SK-N-SH (cell line): ENCODE measurements at regions not wholly inside any gene's neighbourhood (a gene's known extent, or its start where the extent isn't known, plus 50 kb on each side); places are given as distances from the start of the nearest gene placed in this dataset.

ENCODE experiments used
- CTCF ChIA-PET: fragments of 300-600, 350-600 bp; formaldehyde crosslinking; extraction: SDS; loops from one replicate; lab custom pipeline; 2021; lab: Yijun Ruan, JAX
- POLR2A ChIA-PET: fragments of 350-600 bp; sonication (Branson Sonifier 250); formaldehyde crosslinking; extraction: SDS; loops from one replicate; lab custom pipeline; 2020; ENCODE audit warnings: antibody characterized with exemption, inconsistent platforms; lab: Yijun Ruan, JAX
- DNase-seq: peaks from one replicate; pipeline ENCODE4 v3.0.0; 2012
- H2AFZ ChIP-seq: fragments of 200-600 bp; sonication (generic); 2 replicates; pipeline ENCODE4 v1.8.1; 2016; ENCODE audit warnings: antibody characterized with exemption, mild to moderate bottlenecking, low read depth
- H3F3A ChIP-seq: fragments of 200-600 bp; sonication (generic); replicated peaks from 2 replicates; pipeline ENCODE3; 2016; ENCODE audit warnings: antibody characterized with exemption, mild to moderate bottlenecking; ENCODE audit not compliant: insufficient read depth
- H3K27ac ChIP-seq, 2 experiments: fragments of 200-500 bp in 1 of 2; fragments of 200-600 bp in 1 of 2; sonication (Bioruptor generic) in 1 of 2; sonication (generic), shearing (Covaris generic) in 1 of 2; 2 replicates each; pipeline versions ENCODE4 v1.5.1 to v1.6.1; 2014 to 2016; ENCODE audit warnings: low read depth in 2 of 2, inconsistent platforms in 1 of 2, low read length in 1 of 2, mild to moderate bottlenecking in 1 of 2, mixed read lengths in 1 of 2
- H3K27me3 ChIP-seq: fragments of 200-600 bp; sonication (generic), shearing (Covaris generic); 2 replicates; pipeline ENCODE4 v1.6.1; 2016; ENCODE audit warnings: mixed run types; ENCODE audit not compliant: insufficient read depth
- H3K36me3 ChIP-seq, 2 experiments: fragments of 200-500 bp in 1 of 2; fragments of 200-600 bp in 1 of 2; sonication (Bioruptor generic) in 1 of 2; sonication (generic) in 1 of 2; replicated peaks in 1 of 2; 2 replicates each; pipeline versions ENCODE3 to v1.5.1; 2014 to 2016; ENCODE audit warnings: low read length in 1 of 2, mild to moderate bottlenecking in 1 of 2; ENCODE audit not compliant: insufficient read depth in 2 of 2, control insufficient read depth in 1 of 2
- H3K4me1 ChIP-seq, 2 experiments: fragments of 200-500 bp in 1 of 2; fragments of 200-600 bp in 1 of 2; sonication (Bioruptor generic) in 1 of 2; sonication (generic), shearing (Covaris generic) in 1 of 2; 2 replicates each; pipeline versions ENCODE4 v1.5.1 to v1.6.1; 2014 to 2016; ENCODE audit warnings: low read depth in 1 of 2, low read length in 1 of 2, mixed run types in 1 of 2; ENCODE audit not compliant: insufficient read depth in 2 of 2, control insufficient read depth in 1 of 2
- H3K4me2 ChIP-seq: fragments of 200-600 bp; sonication (generic), shearing (Covaris generic); 2 replicates; pipeline ENCODE4 v1.6.1; 2017; ENCODE audit warnings: mixed run types
- H3K4me3 ChIP-seq, 2 experiments: fragments of 200-500 bp in 1 of 2; fragments of 200-600 bp in 1 of 2; sonication (Bioruptor generic) in 1 of 2; sonication (generic), shearing (Covaris generic) in 1 of 2; 2 replicates each; pipeline versions ENCODE4 v1.5.1 to v1.8.1; 2014 to 2016; ENCODE audit warnings: low read depth in 2 of 2, inconsistent platforms in 1 of 2, low read length in 1 of 2, mild to moderate bottlenecking in 1 of 2, mixed read lengths in 1 of 2, moderate library complexity in 1 of 2
- H3K79me2 ChIP-seq: fragments of 200-600 bp; sonication (generic); 2 replicates; pipeline ENCODE4 v1.8.1; 2017; ENCODE audit warnings: mild to moderate bottlenecking; ENCODE audit not compliant: insufficient read depth
- H3K9ac ChIP-seq: fragments of 200-600 bp; sonication (generic); 2 replicates; pipeline ENCODE4 v1.6.1; 2017; ENCODE audit warnings: mixed run types
- H3K9me2 ChIP-seq: fragments of 200-600 bp; sonication (generic); 2 replicates; pipeline ENCODE4 v1.6.1; 2017; ENCODE audit warnings: mixed run types
- H3K9me3 ChIP-seq: fragments of 200-600 bp; sonication (generic); 2 replicates; pipeline ENCODE4 v1.6.1; 2017; ENCODE audit warnings: mixed run types, mild to moderate bottlenecking, moderate library complexity
- H4K20me1 ChIP-seq: fragments of 200-600 bp; sonication (generic); 2 replicates; pipeline ENCODE4 v1.6.1; 2017; ENCODE audit warnings: mild to moderate bottlenecking, mixed run types; ENCODE audit not compliant: insufficient read depth
- EP300 ChIP-seq, 2 experiments: IDR thresholded peaks; 2 replicates each; pipeline versions ENCODE4 v1.4.0 to v1.6.1; 2012; ENCODE audit warnings: borderline replicate concordance in 1 of 2, low read depth in 1 of 2, low read length in 1 of 2
- FOSL2 ChIP-seq: IDR thresholded peaks from 2 replicates; pipeline ENCODE4 v1.4.0; 2012; ENCODE audit warnings: low read depth, mild to moderate bottlenecking, moderate library complexity, borderline replicate concordance
- FOXM1 ChIP-seq: IDR thresholded peaks from 2 replicates; pipeline ENCODE4 v1.4.0; 2012; ENCODE audit warnings: low read depth, mild to moderate bottlenecking
- GABPA ChIP-seq: IDR thresholded peaks from 2 replicates; pipeline ENCODE4 v1.4.0; 2012; ENCODE audit warnings: low read depth, mild to moderate bottlenecking
- GATA2 ChIP-seq: sonication (generic); formaldehyde crosslinking; IDR thresholded peaks from 2 replicates; pipeline ENCODE4 v1.5.0; 2020; ENCODE audit warnings: mild to moderate bottlenecking, missing genetic modification reagents
- MEF2A ChIP-seq: IDR thresholded peaks from 2 replicates; pipeline ENCODE4 v1.4.0; 2012; ENCODE audit warnings: low read depth, borderline replicate concordance
- MXI1 ChIP-seq: IDR thresholded peaks from 2 replicates; pipeline ENCODE4 v1.6.1; 2012; ENCODE audit warnings: mild to moderate bottlenecking, low read depth, low read length, improper control_type of control experiment
- NFIC ChIP-seq: IDR thresholded peaks from 2 replicates; pipeline ENCODE4 v1.4.0; 2012; ENCODE audit warnings: borderline replicate concordance
- NRF1 ChIP-seq: IDR thresholded peaks from 2 replicates; pipeline ENCODE4 v1.6.1; 2012; ENCODE audit warnings: low read depth, mild to moderate bottlenecking, low read length
- PBX3 ChIP-seq: IDR thresholded peaks from 2 replicates; pipeline ENCODE4; 2012
- RFX5 ChIP-seq: IDR thresholded peaks from 2 replicates; pipeline ENCODE4 v1.6.1; 2012; ENCODE audit warnings: mild to moderate bottlenecking, improper control_type of control experiment, low read length
- RXRA ChIP-seq: IDR thresholded peaks from 2 replicates; pipeline ENCODE4 v1.4.0; 2012; ENCODE audit warnings: low read depth, mild to moderate bottlenecking, borderline replicate concordance
- SIN3A ChIP-seq: IDR thresholded peaks from 2 replicates; pipeline ENCODE4 v1.6.1; 2012; ENCODE audit warnings: low read depth, mild to moderate bottlenecking, low read length, moderate library complexity, borderline replicate concordance
- SMC3 ChIP-seq: IDR thresholded peaks from 2 replicates; pipeline ENCODE4 v1.6.1; 2012; ENCODE audit warnings: low read depth, low read length, improper control_type of control experiment
- TEAD4 ChIP-seq: IDR thresholded peaks from 2 replicates; pipeline ENCODE4 v1.4.0; 2012; ENCODE audit warnings: mild to moderate bottlenecking, borderline replicate concordance; ENCODE audit not compliant: insufficient read depth
- USF1 ChIP-seq: IDR thresholded peaks from 2 replicates; pipeline ENCODE4 v1.4.0; 2012; ENCODE audit warnings: low read depth, borderline replicate concordance
- YY1 ChIP-seq: IDR thresholded peaks from 2 replicates; pipeline ENCODE4 v1.4.0; 2012; ENCODE audit warnings: low read depth, mild to moderate bottlenecking
- WGBS: methylation state at CpG from one replicate; pipeline ENCODE4 v1.1.6; 2017; ENCODE audit warnings: low lambda C conversion rate; 5-methylcytosine and 5-hydroxymethylcytosine counted together
- TF ChIP-seq, protein P1 (sequence below): IDR thresholded peaks from 2 replicates; pipeline ENCODE4 v1.4.0; 2012; ENCODE audit warnings: low read depth, borderline replicate concordance
- TF ChIP-seq, protein P2 (sequence below): fragments of 150-350 bp; IDR thresholded peaks from 2 replicates; pipeline ENCODE4 v1.6.1; 2017; ENCODE audit warnings: antibody characterized with exemption, low read length, low read depth, borderline replicate concordance
- TF ChIP-seq, protein P3 (sequence below): IDR thresholded peaks from 2 replicates; pipeline ENCODE4 v1.4.0; 2012; ENCODE audit warnings: low read depth

GRCh38 chr2:125427721-125428315, 1228.1 kb upstream of the GYPC start:
- TF ChIP-seq, protein P1, sequence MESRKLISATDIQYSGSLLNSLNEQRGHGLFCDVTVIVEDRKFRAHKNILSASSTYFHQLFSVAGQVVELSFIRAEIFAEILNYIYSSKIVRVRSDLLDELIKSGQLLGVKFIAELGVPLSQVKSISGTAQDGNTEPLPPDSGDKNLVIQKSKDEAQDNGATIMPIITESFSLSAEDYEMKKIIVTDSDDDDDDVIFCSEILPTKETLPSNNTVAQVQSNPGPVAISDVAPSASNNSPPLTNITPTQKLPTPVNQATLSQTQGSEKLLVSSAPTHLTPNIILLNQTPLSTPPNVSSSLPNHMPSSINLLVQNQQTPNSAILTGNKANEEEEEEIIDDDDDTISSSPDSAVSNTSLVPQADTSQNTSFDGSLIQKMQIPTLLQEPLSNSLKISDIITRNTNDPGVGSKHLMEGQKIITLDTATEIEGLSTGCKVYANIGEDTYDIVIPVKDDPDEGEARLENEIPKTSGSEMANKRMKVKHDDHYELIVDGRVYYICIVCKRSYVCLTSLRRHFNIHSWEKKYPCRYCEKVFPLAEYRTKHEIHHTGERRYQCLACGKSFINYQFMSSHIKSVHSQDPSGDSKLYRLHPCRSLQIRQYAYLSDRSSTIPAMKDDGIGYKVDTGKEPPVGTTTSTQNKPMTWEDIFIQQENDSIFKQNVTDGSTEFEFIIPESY = no peak
- TF ChIP-seq GABPA (no peak), RXRA (no peak), NFIC (no peak), NRF1 (no peak)
- Histone ChIP-seq H3F3A (no peaks in the 10 kb centered on the region), H3K4me3 (no peak overlapping the region), H3K9me3 (no peaks in the 10 kb centered on the region), H3K27ac (no peak overlapping the region), H3K79me2 (no peaks in the 10 kb centered on the region), H2AFZ (no peak overlapping the region), H3K27me3 (no peaks in the 10 kb centered on the region), H3K9ac (no peak overlapping the region), H3K4me1 (no peaks in the 10 kb centered on the region), H3K9me2 (no peaks in the 10 kb centered on the region), H3K4me2 (no peak overlapping the region), H4K20me1 (no peaks in the 10 kb centered on the region), H3K36me3 (no peaks in the 10 kb centered on the region)
- ChIA-PET POLR2A (no interaction called here), CTCF (no interaction called here)
- DNase-seq = no peak
- 0% methylated on average over 1 of the region's 1 CpG for WGBS

DNA sequence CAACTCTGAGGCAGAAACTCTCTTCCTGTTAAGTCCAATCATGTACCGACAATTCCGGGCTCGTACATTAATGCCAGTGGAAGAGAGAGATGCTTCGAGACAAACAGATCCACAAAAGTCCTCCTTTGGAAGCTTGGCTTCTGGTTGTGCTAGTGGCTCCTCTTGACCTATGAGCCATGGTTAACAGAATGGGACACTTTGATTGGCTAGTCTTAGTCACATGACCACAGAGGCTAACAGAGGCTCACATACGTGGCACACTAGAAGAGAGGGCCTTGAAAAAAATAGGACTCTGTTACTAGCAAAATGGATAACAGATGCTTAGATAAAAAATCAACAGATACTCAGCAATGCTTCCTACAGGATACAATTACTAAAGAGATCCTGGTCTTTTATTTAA, 1211.9 kb upstream of the GYPC start:
- Histone ChIP-seq H3K9me2 (no peaks in the 10 kb centered on the region), H2AFZ (no peak overlapping the region), H3K9ac (no peak overlapping the region), H3K27ac (no peak overlapping the region), H3K4me3 (no peak overlapping the region), H3K4me1 (no peaks in the 10 kb centered on the region), H3K27me3 (no peaks in the 10 kb centered on the region), H3K36me3 (no peaks in the 10 kb centered on the region), H3K79me2 (no peaks in the 10 kb centered on the region), H3F3A (no peaks in the 10 kb centered on the region), H3K9me3 (no peaks in the 10 kb centered on the region), H3K4me2 (no peak overlapping the region), H4K20me1 (no peaks in the 10 kb centered on the region)
- WGBS = 40% methylated on average over 5 of the region's 5 CpGs
- CTCF ChIA-PET = no interaction called here
- no peak for DNase-seq
- TF ChIP-seq YY1 = no peak
- no peak for TF ChIP-seq MEF2A
- no peak for TF ChIP-seq TEAD4
- no peak for TF ChIP-seq RXRA
- TF ChIP-seq SIN3A = no peak
- no peak for TF ChIP-seq FOSL2
- TF ChIP-seq FOXM1 = no peak
- no peak for TF ChIP-seq GABPA
- TF ChIP-seq SMC3 = no peak
- TF ChIP-seq PBX3 = no peak
- no peak for TF ChIP-seq USF1
- no peak for TF ChIP-seq GATA2 (CRISPR knock-in tag)
- TF ChIP-seq EP300 (IDR thresholded peaks at IDR 0.05; ENCODE audit: borderline replicate concordance in 1 of 2, low read depth in 1 of 2, low read length in 1 of 2) = no peak
- TF ChIP-seq, protein P2, sequence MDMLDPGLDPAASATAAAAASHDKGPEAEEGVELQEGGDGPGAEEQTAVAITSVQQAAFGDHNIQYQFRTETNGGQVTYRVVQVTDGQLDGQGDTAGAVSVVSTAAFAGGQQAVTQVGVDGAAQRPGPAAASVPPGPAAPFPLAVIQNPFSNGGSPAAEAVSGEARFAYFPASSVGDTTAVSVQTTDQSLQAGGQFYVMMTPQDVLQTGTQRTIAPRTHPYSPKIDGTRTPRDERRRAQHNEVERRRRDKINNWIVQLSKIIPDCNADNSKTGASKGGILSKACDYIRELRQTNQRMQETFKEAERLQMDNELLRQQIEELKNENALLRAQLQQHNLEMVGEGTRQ = no peak
- TF ChIP-seq, protein P3, sequence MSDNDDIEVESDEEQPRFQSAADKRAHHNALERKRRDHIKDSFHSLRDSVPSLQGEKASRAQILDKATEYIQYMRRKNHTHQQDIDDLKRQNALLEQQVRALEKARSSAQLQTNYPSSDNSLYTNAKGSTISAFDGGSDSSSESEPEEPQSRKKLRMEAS = no peak
- TF ChIP-seq MXI1 = no peak
- TF ChIP-seq RFX5 = no peak
- POLR2A ChIA-PET = no interaction called here
